ENCODE measurements at regions not wholly inside any gene's neighbourhood (a gene's known extent, or its start where the extent isn't known, plus 50 kb on each side); places are given as distances from the start of the nearest gene placed in this dataset.

- ChIA-PET POLR2A (no interaction called here), CTCF (no interaction called here)
- TF ChIP-seq CTCF (IDR thresholded peaks at IDR 0.05; ENCODE audit: low read depth, low read length), result no peak
- H3K27me3 ChIP-seq (ENCODE audit: control insufficient read depth, insufficient read depth, low read length), result no peaks in the 10 kb centered on the region
- no peak overlapping the region for H3K27ac ChIP-seq (ENCODE audit: low read depth, low read length)
- DNase-seq (ENCODE audit: low read depth, low spot score), result no peak
- H3K9me3 ChIP-seq (ENCODE audit: control insufficient read depth, insufficient read depth, low read length), result no peaks in the 10 kb centered on the region
- H3K4me3 ChIP-seq (ENCODE audit: low read depth, low read length), result no peak overlapping the region
Measured at GRCh38 chr15:31776039-31776438, 254.3 kb upstream of the CHRNA7 start.

GRCh38 chr15:31781261-31781660, 249.1 kb upstream of the CHRNA7 start:
- Histone ChIP-seq H3K27ac (ENCODE audit: low read depth, low read length) (no peak overlapping the region), H3K4me3 (ENCODE audit: low read depth, low read length) (no peak overlapping the region), H3K9me3 (ENCODE audit: control insufficient read depth, insufficient read depth, low read length) (no peaks in the 10 kb centered on the region), H3K27me3 (ENCODE audit: control insufficient read depth, insufficient read depth, low read length) (no peaks in the 10 kb centered on the region)
- DNase-seq (ENCODE audit: low read depth, low spot score), result no peak
- POLR2A ChIA-PET, result no interaction called here
- CTCF ChIA-PET, result no interaction called here
- no peak for TF ChIP-seq CTCF (IDR thresholded peaks at IDR 0.05; ENCODE audit: low read depth, low read length)

- ChIA-PET CTCF (no interaction called here), POLR2A (no interaction called here)
- DNase-seq (ENCODE audit: low read depth, low spot score), result no peak
- no peaks in the 10 kb centered on the region for H3K9me3 ChIP-seq (ENCODE audit: control insufficient read depth, insufficient read depth, low read length)
- H3K4me3 ChIP-seq (ENCODE audit: low read depth, low read length), result no peak overlapping the region
- no peaks in the 10 kb centered on the region for H3K27me3 ChIP-seq (ENCODE audit: control insufficient read depth, insufficient read depth, low read length)
- H3K27ac ChIP-seq (ENCODE audit: low read depth, low read length), result no peak overlapping the region
- no peak for TF ChIP-seq CTCF (IDR thresholded peaks at IDR 0.05; ENCODE audit: low read depth, low read length)
Measured at GRCh38 chr15:31782016-31782783, 248.1 kb upstream of the CHRNA7 start.

DNA sequence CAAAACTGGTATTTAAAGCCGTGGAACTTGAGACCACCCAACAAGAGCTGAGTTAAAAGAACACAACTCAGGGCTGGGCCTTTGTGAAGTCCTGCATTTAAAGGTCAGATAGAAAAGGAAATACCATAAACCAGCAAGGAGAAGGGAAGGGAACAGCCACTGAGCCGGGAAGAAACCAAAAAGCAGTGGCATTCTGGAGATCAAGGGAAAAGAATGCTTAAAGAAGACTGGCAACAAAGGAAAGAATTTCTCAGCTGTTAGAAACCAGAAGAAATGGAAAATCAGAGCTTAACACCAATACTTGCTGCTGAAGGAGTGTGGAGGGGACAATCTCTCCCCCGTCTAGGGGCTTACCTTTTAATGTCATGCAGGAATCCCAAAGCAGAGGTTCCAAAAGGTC, 247.4 kb upstream of the CHRNA7 start:
- H3K27ac ChIP-seq (ENCODE audit: low read depth, low read length), result no peak overlapping the region
- CTCF ChIA-PET, result no interaction called here
- DNase-seq (ENCODE audit: low read depth, low spot score), result no peak
- H3K4me3 ChIP-seq (ENCODE audit: low read depth, low read length), result no peak overlapping the region
- H3K9me3 ChIP-seq (ENCODE audit: control insufficient read depth, insufficient read depth, low read length), result no peaks in the 10 kb centered on the region
- POLR2A ChIA-PET, result no interaction called here
- H3K27me3 ChIP-seq (ENCODE audit: control insufficient read depth, insufficient read depth, low read length), result no peaks in the 10 kb centered on the region
- TF ChIP-seq CTCF (IDR thresholded peaks at IDR 0.05; ENCODE audit: low read depth, low read length), result no peak

GRCh38 chr15:31786360-31786759, 244.0 kb upstream of the CHRNA7 start:
- POLR2A ChIA-PET, result no interaction called here
- CTCF ChIA-PET, result no interaction called here
- H3K4me3 ChIP-seq (ENCODE audit: low read depth, low read length), result no peak overlapping the region
- no peak overlapping the region for H3K27ac ChIP-seq (ENCODE audit: low read depth, low read length)
- no peak for DNase-seq (ENCODE audit: low read depth, low spot score)
- H3K9me3 ChIP-seq (ENCODE audit: control insufficient read depth, insufficient read depth, low read length), result no peaks in the 10 kb centered on the region
- TF ChIP-seq CTCF (IDR thresholded peaks at IDR 0.05; ENCODE audit: low read depth, low read length), result no peak
- no peaks in the 10 kb centered on the region for H3K27me3 ChIP-seq (ENCODE audit: control insufficient read depth, insufficient read depth, low read length)
